GM12892 (cell line): ENCODE measurements at regions not wholly inside any gene's neighbourhood (a gene's known extent, or its start where the extent isn't known, plus 50 kb on each side); places are given as distances from the start of the nearest gene placed in this dataset.
"Not testable (repeated sequence)": the region's sequence is repeated elsewhere in the genome, so short reads cannot be mapped to it uniquely, and the experiment has no call there.

Experiments
- DNase-seq: peaks from one replicate; pipeline ENCODE4 v3.0.0; 2011; ENCODE audit not compliant: insufficient read length
- FAIRE-seq: peaks from 2 replicates; lab custom pipeline; 2011; peaks lifted over from hg19 to GRCh38; lab: Jason Lieb, UNC
- POLR2A ChIP-seq: IDR thresholded peaks from 2 replicates; pipeline ENCODE4 v1.6.1; 2011; ENCODE audit warnings: low read depth, low read length, control low read depth
- POLR2AphosphoS5 ChIP-seq: IDR thresholded peaks from 2 replicates; pipeline ENCODE4 v1.6.1; 2011; ENCODE audit warnings: low read depth, low read length, control low read depth
- TAF1 ChIP-seq: IDR thresholded peaks from 2 replicates; pipeline ENCODE4 v1.6.1; 2011; ENCODE audit warnings: low read depth, mild to moderate bottlenecking, control low read depth, low read length, borderline replicate concordance

- DNase-seq (no peak), FAIRE-seq (no peak)
- TF ChIP-seq POLR2A (no peak), TAF1 (no peak), POLR2AphosphoS5 (no peak)
Observed at GRCh38 chr19:57016076-57016475, 103.7 kb upstream of the USP29 start.

DNA sequence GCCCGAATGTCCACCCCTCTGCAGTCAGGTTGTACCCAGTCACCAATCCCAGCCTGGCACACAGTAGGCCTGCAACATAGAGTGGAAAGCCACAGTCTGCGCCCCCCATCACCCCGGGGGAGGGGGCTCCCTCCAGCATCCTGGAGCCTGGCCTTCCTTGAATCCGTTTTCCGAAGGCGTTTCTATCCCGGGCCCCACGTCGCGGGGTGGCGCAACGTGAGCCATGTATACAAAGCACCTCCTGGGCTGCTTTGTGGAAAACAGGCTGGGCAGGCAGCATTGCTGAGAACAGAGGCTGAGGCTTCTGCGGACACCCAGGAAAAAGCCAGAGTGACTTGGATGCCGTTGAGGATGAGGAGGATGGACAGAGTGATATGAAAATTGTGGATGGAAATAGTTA lies 103.3 kb upstream of the USP29 start:
- TF ChIP-seq POLR2AphosphoS5 (no peak), TAF1 (no peak), POLR2A (no peak)
- no peak for FAIRE-seq
- no peak for DNase-seq

GRCh38 chr19:57025491-57025890 lies 94.3 kb upstream of the USP29 start:
- FAIRE-seq (no peak), DNase-seq (no peak)
- TF ChIP-seq POLR2A (no peak), TAF1 (no peak), POLR2AphosphoS5 (no peak)

GRCh38 chr19:57026476-57026875 lies 93.3 kb upstream of the USP29 start:
- DNase-seq (no peak), FAIRE-seq (no peak)
- no peak for TF ChIP-seq POLR2A
- no peak for TF ChIP-seq POLR2AphosphoS5
- no peak for TF ChIP-seq TAF1

DNA sequence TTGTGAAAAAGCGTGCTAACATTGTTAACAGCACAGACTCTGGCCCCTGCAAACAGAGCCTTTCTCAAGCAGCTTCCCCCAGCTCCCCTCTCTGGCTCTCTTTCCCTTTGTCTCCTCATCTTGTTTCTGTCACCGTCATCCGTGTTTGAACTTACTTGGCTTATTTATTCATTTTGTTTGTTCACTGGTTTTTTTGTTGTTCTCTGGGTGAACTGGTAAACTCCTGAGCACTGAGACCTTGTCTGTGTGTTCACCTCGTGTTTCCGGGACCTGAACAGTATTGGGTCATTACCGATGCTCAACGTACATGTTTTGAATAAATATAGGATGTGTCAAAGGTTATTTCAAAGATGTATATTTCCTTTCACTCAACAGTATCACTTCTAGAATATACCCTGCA lies 92.4 kb upstream of the USP29 start:
- TF ChIP-seq POLR2AphosphoS5 = no peak
- no peak for TF ChIP-seq POLR2A
- no peak for TF ChIP-seq TAF1
- DNase-seq = no peak
- no peak for FAIRE-seq

- no peak for TF ChIP-seq POLR2A
- no peak for TF ChIP-seq TAF1
- TF ChIP-seq POLR2AphosphoS5 = no peak
- FAIRE-seq = no peak
- DNase-seq = no peak
Observed at GRCh38 chr19:57028804-57029525, 90.8 kb upstream of the USP29 start.

DNA sequence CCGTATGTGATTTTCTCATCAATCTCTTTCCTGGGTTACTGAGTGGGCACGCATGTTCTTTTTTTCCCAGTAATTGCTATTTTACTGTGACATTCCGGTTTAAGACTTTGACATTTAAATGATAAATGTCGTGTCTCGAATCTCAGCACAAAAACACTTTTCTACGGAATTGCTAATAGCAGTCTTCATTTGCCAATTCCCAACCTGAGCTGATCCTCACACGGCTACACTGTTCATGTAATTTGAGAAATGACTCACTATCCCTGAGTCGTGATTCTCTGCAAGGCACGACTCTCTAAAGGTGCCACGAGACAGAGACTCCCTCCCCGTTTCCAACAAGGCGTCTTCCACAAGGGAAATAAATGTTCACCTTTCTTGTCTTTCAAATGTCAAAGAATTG lies 88.7 kb upstream of the USP29 start:
- no peak for FAIRE-seq
- TF ChIP-seq TAF1 (no peak), POLR2A (no peak), POLR2AphosphoS5 (no peak)

GRCh38 chr19:57033576-57033975 lies 86.2 kb upstream of the USP29 start:
- FAIRE-seq (no peak), DNase-seq (no peak)
- TF ChIP-seq POLR2A (no peak), TAF1 (no peak), POLR2AphosphoS5 (no peak)

More for the DNA sequence above, 88.7 kb upstream of the USP29 start:
- no peak for DNase-seq

DNA sequence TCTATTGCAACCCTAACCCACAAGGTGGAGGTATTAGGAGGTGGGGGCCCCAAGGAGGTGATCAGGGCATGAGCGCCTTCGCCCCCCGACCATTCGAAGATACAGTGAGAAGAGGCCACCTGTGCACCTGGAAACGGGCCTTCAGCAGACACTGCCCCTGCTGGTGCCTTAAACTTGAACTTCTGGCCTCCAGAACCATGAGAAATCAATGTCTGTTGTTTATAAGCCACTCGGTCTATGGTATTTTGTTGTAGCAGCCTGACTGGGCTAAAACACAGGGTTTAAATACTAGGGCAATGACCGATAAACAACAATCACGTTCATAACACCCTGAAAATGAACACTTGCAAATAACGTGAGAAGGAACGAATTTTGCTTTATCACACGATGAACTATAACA lies 85.2 kb upstream of the USP29 start:
- no peak for FAIRE-seq
- no peak for DNase-seq
- no peak for TF ChIP-seq TAF1
- TF ChIP-seq POLR2AphosphoS5 = no peak
- no peak for TF ChIP-seq POLR2A

- not testable (repeated sequence) for DNase-seq, FAIRE-seq
Observed at GRCh38 chr19:57035740-57036139, 84.0 kb upstream of the USP29 start.

DNA sequence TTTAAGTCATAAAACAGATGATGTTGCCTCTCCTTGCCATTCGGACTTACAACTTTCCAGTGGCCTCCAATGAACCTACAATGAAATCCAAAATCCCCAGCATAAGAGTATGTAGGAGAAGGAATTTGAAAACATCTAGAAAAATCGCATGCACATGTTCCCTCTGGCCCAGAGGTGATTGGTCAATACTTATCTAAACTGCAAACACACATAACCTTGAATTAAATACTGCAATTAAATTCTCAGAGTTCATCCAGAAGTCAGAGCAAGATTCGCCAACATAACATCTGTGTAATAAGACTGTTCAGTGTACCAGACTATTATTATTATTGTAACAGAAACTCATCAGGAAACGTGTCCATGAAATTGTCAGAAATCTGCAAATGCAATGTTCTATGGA lies 82.2 kb upstream of the USP29 start:
- TF ChIP-seq POLR2AphosphoS5 (no peak), TAF1 (no peak), POLR2A (no peak)
- no peak for FAIRE-seq
- DNase-seq = no peak

GRCh38 chr19:57047743-57048142 lies 72.0 kb upstream of the USP29 start:
- TF ChIP-seq TAF1 (no peak), POLR2A (no peak)
- no peak for DNase-seq
- FAIRE-seq = no peak

DNA sequence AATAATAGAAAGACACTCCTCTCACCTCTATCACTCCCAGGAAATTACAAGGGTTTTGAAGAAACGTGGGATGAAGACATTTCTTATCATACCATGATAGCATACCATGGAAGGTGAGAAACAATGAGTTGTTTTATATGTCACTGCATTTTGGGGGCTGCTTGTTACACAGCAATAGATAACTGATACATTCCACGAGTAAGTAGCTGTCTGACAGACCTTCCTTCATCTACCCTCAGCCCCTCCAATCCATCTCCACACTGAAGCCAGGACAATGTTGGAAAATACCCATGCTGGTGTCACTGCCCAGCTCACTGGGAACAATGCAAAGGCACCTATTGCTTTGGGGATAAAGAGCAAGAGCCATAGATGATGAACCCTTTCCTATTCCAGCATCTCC lies 68.9 kb upstream of the USP29 start:
- no peak for TF ChIP-seq POLR2AphosphoS5
- no peak for DNase-seq
- no peak for FAIRE-seq

GRCh38 chr19:57052081-57052480 lies 67.7 kb upstream of the USP29 start:
- DNase-seq (no peak), FAIRE-seq (no peak)
- TF ChIP-seq POLR2AphosphoS5 = no peak
- TF ChIP-seq POLR2A = no peak
- no peak for TF ChIP-seq TAF1
